ENCODE measurements at regions not wholly inside any gene's neighbourhood (a gene's known extent, or its start where the extent isn't known, plus 50 kb on each side); places are given as distances from the start of the nearest gene placed in this dataset.

DNA sequence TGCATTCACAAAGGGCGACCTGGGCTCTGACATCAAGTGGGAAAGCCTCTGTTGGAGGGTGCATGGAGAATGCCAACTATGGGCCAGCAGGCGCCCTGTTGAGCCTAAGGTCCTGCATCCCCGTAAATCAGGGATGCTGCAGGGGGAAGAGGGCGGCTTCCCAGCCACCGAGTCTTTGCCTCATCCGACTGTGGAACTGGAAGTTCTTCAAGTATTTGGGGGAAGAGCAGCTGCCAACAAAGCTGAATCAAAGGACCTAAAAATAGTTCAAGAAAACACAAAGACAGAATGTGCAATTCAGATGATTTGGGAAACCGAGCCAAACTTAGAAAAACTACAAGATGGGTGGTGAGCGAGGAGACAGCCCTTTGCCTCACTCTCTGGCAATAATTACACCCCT, 281.1 kb upstream of the MGAT5 start:
- no peak overlapping the region for H3K9ac ChIP-seq (ENCODE audit: low read length)
- peaks cover 9% of the 10 kb centered on the region for H3K27me3 ChIP-seq (ENCODE audit: control insufficient read depth, insufficient read depth, low read length)
- H3K4me3 ChIP-seq (ENCODE audit: low read length): no peak overlapping the region
- H3K36me3 ChIP-seq (ENCODE audit: control insufficient read depth, insufficient read depth, low read length): no peaks in the 10 kb centered on the region
- H3K9me3 ChIP-seq (ENCODE audit: control insufficient read depth, low read length): no peaks in the 10 kb centered on the region
- H3K4me1 ChIP-seq (ENCODE audit: control insufficient read depth, insufficient read depth, low read length): no peaks in the 10 kb centered on the region

DNA sequence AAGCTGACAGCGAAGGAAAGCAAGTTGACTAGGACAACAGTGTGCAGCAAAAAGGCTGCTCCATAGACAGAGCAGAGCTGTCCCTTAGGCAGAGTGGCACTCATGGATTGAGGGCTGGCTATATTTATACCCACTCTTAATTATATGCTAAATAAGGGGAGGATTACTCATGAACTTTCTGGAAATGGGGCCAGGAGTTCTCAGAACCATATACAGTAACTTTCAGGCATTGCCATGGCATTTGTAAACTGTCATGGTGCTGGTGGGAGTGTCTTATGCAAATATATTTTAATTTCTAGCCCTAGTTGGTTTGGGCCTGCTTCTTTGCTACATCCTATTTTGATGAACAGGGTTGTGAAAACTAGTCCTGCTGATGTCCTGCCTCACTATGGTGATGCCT, 279.5 kb upstream of the MGAT5 start:
- Histone ChIP-seq H3K4me1 (ENCODE audit: control insufficient read depth, insufficient read depth, low read length) (no peaks in the 10 kb centered on the region), H3K27me3 (ENCODE audit: control insufficient read depth, insufficient read depth, low read length) (peaks cover 9% of the 10 kb centered on the region), H3K9me3 (ENCODE audit: control insufficient read depth, low read length) (no peaks in the 10 kb centered on the region), H3K9ac (ENCODE audit: low read length) (no peak overlapping the region), H3K36me3 (ENCODE audit: control insufficient read depth, insufficient read depth, low read length) (no peaks in the 10 kb centered on the region), H3K4me3 (ENCODE audit: low read length) (no peak overlapping the region)

DNA sequence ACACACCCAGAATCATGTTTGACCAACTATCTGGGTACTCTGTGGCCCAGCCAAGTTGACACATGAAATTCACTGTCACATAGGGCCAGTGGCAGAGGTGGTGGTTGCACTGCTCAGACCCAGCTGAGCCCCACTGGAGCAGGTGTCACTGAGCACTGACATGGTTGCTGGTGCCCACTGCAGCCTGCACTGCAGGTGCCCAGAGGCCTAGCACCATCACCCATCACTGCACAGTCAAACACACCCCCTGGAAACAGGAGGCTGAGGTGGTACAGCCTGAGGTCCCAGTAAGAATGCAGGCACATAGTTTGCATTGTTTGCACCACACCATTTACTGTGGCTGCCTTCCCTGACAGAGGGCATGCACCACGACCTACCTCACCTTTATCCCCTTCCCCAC, 278.7 kb upstream of the MGAT5 start:
- no peak overlapping the region for H3K9ac ChIP-seq (ENCODE audit: low read length)
- no peaks in the 10 kb centered on the region for H3K4me1 ChIP-seq (ENCODE audit: control insufficient read depth, insufficient read depth, low read length)
- H3K9me3 ChIP-seq (ENCODE audit: control insufficient read depth, low read length): no peaks in the 10 kb centered on the region
- no peaks in the 10 kb centered on the region for H3K36me3 ChIP-seq (ENCODE audit: control insufficient read depth, insufficient read depth, low read length)
- H3K27me3 ChIP-seq (ENCODE audit: control insufficient read depth, insufficient read depth, low read length): peaks cover 9% of the 10 kb centered on the region
- H3K4me3 ChIP-seq (ENCODE audit: low read length): no peak overlapping the region

DNA sequence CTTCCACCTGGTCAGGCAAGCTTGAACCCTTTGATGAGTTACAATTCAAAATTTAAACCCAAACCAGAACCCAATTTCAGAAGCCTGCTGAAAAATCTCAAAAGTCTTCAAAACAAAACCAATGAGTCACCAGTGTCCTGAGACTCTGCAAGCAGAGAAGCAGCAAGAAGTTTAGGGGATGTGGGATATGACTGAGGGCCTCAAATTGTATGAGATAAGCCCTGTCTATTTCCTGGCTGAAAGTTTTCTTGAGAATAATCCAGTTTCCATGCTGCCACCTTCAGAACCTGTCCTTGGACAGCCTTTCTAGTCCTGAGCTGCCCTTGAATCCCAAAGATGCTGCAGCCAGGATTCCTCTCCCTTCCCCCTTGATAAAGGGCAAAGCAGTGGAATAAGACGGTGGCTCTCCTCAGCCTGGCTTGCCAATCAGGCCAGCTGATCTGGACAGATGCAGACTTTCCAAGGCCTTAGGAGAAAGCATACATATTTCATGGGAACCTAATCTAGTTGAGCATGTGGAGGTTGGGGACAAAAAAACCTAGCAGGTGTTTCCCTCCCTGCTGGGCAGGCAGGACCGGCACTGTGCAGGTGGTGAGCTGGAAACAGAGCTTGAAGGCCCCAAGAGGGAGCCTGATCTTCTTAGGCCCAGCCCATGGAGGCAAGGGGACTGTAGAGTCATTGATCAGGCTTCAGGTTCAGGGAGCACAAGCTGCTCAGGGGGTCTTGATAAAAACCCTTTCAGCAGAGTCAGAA, 278.0 kb upstream of the MGAT5 start:
- H3K9ac ChIP-seq (ENCODE audit: low read length): no peak overlapping the region
- H3K4me3 ChIP-seq (ENCODE audit: low read length): no peak overlapping the region
- no peaks in the 10 kb centered on the region for H3K4me1 ChIP-seq (ENCODE audit: control insufficient read depth, insufficient read depth, low read length)
- H3K36me3 ChIP-seq (ENCODE audit: control insufficient read depth, insufficient read depth, low read length): no peaks in the 10 kb centered on the region
- H3K27me3 ChIP-seq (ENCODE audit: control insufficient read depth, insufficient read depth, low read length): peaks cover 4% of the 10 kb centered on the region
- no peaks in the 10 kb centered on the region for H3K9me3 ChIP-seq (ENCODE audit: control insufficient read depth, low read length)

DNA sequence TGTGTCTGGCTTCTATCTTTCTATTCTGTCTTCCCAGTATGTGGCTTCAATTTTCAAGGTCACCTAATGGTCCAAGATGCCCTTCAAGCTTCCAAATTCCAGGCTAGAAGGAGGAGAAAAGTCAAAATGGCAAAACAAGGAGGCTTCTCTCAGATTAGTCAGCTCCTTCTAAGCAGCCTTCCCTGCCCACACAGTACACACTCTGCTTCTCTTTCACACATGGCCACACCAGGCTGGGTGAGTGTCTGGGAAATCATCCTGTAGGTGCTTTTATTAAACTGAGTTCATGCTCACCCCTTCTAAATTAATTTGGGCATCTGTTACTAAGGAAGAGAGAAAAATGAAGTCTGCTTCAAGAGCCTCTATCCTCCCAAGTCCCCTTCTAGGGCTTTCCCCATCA, 277.2 kb upstream of the MGAT5 start:
- H3K4me1 ChIP-seq (ENCODE audit: control insufficient read depth, insufficient read depth, low read length): no peaks in the 10 kb centered on the region
- H3K36me3 ChIP-seq (ENCODE audit: control insufficient read depth, insufficient read depth, low read length): no peaks in the 10 kb centered on the region
- H3K4me3 ChIP-seq (ENCODE audit: low read length): no peak overlapping the region
- H3K9ac ChIP-seq (ENCODE audit: low read length): no peak overlapping the region
- no peaks in the 10 kb centered on the region for H3K9me3 ChIP-seq (ENCODE audit: control insufficient read depth, low read length)
- H3K27me3 ChIP-seq (ENCODE audit: control insufficient read depth, insufficient read depth, low read length): peaks cover 2% of the 10 kb centered on the region

DNA sequence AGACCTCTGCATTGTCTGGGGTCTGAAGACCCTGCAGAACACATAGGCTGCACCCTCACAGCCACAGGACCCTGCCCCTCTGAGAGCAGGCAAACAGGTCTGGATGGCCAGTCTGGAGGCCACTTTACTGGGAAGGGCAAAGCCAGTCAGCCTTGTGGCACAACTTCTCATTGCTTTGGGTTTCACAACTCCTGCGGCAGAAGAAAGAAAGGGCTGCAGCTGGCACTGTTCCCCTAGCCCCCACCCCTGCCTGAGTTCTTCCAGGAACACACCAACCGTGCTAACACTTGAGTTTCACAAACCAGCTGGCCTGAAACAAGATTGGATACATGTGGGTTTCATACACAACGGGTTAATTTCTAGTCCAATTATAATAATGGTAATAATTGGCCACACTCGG, 276.5 kb upstream of the MGAT5 start:
- H3K27me3 ChIP-seq (ENCODE audit: control insufficient read depth, insufficient read depth, low read length): no peaks in the 10 kb centered on the region
- peaks cover 5% of the 10 kb centered on the region for H3K4me1 ChIP-seq (ENCODE audit: control insufficient read depth, insufficient read depth, low read length)
- no peaks in the 10 kb centered on the region for H3K9me3 ChIP-seq (ENCODE audit: control insufficient read depth, low read length)
- H3K36me3 ChIP-seq (ENCODE audit: control insufficient read depth, insufficient read depth, low read length): no peaks in the 10 kb centered on the region
- H3K9ac ChIP-seq (ENCODE audit: low read length): no peak overlapping the region
- H3K4me3 ChIP-seq (ENCODE audit: low read length): no peak overlapping the region

DNA sequence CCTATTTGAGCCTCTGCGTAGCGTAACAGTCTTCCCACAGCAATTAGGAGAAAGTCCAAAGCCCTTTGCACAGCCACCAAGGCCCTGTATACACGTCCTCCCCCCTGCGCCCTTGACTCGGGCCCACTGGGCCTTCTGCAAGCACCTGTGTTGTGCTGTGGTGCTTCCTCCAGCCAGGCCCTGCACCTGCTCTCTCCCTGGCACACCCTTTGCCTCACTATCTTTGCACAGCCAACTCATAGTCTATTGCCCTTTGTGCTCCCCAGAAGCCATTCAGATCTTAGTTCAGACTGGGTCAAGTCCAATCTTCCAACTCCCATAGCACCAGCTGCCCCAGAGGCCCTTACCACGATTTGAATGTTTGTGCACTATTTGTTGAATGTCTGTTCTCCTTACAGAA, 271.6 kb upstream of the MGAT5 start:
- Histone ChIP-seq H3K36me3 (ENCODE audit: control insufficient read depth, insufficient read depth, low read length) (no peaks in the 10 kb centered on the region), H3K9me3 (ENCODE audit: control insufficient read depth, low read length) (no peaks in the 10 kb centered on the region), H3K9ac (ENCODE audit: low read length) (no peak overlapping the region), H3K4me3 (ENCODE audit: low read length) (no peak overlapping the region), H3K4me1 (ENCODE audit: control insufficient read depth, insufficient read depth, low read length) (peaks cover 20% of the 10 kb centered on the region), H3K27me3 (ENCODE audit: control insufficient read depth, insufficient read depth, low read length) (no peaks in the 10 kb centered on the region)

DNA sequence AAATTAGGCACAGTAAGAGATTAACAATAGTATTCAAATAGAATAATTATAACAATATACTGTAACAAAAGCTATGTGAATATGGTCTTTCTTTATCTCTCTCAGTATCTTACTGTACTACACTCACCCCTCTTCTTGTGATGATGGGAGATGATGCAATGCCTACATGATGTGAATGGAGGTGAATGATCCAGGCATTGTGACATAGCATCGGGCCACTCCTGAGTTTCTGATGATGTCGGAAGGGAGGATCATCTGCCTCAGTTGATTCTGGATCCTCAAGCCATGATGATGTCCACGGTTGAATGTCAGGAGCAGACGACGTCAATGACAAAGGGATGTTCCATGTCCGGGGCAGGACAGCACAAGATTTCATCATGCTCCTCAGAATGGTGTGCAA, 268.3 kb upstream of the MGAT5 start:
- Histone ChIP-seq H3K27me3 (ENCODE audit: control insufficient read depth, insufficient read depth, low read length) (peaks cover 1% of the 10 kb centered on the region), H3K4me3 (ENCODE audit: low read length) (no peak overlapping the region), H3K36me3 (ENCODE audit: control insufficient read depth, insufficient read depth, low read length) (no peaks in the 10 kb centered on the region), H3K9ac (ENCODE audit: low read length) (no peak overlapping the region), H3K4me1 (ENCODE audit: control insufficient read depth, insufficient read depth, low read length) (peaks cover 23% of the 10 kb centered on the region), H3K9me3 (ENCODE audit: control insufficient read depth, low read length) (no peaks in the 10 kb centered on the region)

DNA sequence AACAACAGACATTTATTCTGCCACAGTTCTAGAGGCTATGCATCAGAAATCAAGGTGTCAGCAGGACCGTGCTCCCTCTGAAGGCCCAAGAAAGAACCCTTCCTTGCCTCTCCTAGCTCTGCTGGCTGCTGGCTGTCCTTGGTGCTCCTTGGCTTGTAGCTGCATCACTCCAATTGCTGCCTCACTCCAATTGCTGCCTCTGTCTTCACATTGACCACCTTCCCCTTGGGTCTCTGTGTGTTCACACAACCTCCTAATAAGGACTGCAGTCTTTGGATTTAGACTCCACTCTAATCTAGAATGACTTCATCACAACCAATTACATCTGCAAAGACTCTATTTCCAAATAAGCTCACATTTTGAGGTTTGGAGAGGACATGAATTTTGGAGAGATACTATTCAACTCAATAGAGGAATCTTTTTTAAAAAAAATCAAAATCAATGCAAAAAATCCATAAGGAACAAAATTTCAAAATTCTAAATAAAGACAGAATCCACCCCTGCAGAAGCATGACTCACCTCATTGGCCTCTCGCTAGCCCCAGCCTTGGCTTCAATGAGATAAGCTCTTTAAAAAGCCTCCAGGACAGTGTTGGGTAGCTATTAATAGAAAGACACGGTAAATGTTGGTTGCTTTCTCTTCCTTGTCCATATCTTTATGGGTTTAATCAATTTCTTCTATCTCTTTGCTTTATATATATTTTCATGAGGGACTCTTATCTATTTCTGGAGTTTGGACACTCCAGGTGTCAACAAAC, 267.6 kb upstream of the MGAT5 start:
- Histone ChIP-seq H3K4me1 (ENCODE audit: control insufficient read depth, insufficient read depth, low read length) (peaks cover 25% of the 10 kb centered on the region), H3K9ac (ENCODE audit: low read length) (no peak overlapping the region), H3K4me3 (ENCODE audit: low read length) (no peak overlapping the region), H3K27me3 (ENCODE audit: control insufficient read depth, insufficient read depth, low read length) (peaks cover 6% of the 10 kb centered on the region), H3K9me3 (ENCODE audit: control insufficient read depth, low read length) (no peaks in the 10 kb centered on the region), H3K36me3 (ENCODE audit: control insufficient read depth, insufficient read depth, low read length) (no peaks in the 10 kb centered on the region)

DNA sequence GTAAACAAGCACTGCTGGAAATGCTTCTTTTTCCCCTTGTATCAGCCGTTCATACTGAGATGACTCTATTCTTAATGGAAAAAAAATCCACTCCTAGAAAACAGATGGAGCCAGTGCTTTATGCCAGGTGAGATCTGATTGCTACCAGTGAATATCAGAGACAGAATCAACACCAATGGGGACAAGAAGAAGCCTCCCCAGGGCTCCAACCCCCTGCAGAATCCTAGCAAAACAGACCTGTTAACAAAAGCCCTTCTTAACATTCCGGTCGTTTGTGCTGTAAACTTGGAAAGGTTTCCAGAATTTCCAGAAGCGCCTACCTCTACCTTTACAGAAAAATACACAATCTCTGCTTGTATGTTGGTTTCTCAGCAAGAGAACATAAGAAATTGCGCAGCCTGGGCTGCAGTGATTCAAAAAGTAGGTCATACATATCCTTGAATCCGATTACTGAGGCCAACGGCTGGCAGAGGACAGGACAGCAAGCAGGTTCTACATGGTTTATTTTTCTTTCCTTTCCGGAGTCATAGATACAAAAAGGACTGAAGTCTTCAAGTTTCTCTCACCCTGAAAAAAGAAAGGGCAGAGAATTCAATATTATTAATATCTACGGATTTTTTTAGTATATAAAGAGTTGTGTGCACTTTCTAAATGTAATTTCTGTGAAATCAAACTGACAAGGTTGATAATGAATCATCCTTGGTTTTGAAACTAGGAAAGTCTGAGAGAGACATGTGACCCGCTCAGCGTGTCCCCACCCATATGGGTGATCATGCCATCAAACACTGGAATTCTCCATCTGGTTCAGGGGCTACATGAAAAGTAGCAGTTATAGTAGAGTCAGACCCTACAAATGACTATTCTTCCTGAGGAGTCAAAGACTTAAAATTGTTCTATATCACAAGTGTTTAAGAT, 266.7 kb upstream of the MGAT5 start:
- H3K9ac ChIP-seq (ENCODE audit: low read length): no peak overlapping the region
- H3K4me3 ChIP-seq (ENCODE audit: low read length): no peak overlapping the region
- H3K9me3 ChIP-seq (ENCODE audit: control insufficient read depth, low read length): no peaks in the 10 kb centered on the region

DNA sequence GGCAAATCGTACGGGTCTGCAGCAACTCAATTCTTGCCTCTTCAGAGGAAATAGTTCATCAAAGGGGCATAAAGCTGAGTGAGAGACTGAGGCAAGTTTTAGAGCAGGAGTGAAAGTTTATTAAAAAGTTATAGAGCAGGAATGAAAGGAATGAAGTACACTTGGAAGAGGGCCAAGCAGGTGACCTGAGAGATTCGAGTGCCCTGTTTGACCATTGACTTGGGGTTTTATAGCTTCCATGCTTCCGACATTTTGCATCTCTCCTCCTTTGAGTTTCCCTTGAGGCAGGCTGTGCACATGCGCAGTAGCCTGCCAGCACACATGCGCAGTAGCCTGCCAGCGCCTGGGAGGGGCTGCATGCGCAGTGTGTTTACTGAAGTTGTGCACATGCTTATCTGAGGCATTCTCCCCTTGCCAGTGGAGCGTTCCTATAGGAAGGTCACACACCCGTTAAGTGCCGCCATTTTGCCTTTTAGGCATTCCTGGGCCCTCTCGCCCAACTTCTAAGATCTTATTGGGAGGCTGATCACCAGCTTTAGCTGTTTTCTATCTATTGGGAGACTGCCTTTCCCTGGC, 265.5 kb upstream of the MGAT5 start:
- no peak overlapping the region for H3K4me3 ChIP-seq (ENCODE audit: low read length)
- no peak overlapping the region for H3K9ac ChIP-seq (ENCODE audit: low read length)
- no peaks in the 10 kb centered on the region for H3K9me3 ChIP-seq (ENCODE audit: control insufficient read depth, low read length)
- peaks cover 38% of the 10 kb centered on the region for H3K4me1 ChIP-seq (ENCODE audit: control insufficient read depth, insufficient read depth, low read length)
- H3K36me3 ChIP-seq (ENCODE audit: control insufficient read depth, insufficient read depth, low read length): no peaks in the 10 kb centered on the region
- peaks cover 6% of the 10 kb centered on the region for H3K27me3 ChIP-seq (ENCODE audit: control insufficient read depth, insufficient read depth, low read length)

More for the DNA sequence above, 266.7 kb upstream of the MGAT5 start:
- Histone ChIP-seq H3K27me3 (ENCODE audit: control insufficient read depth, insufficient read depth, low read length) (peaks cover 6% of the 10 kb centered on the region), H3K4me1 (ENCODE audit: control insufficient read depth, insufficient read depth, low read length) (peaks cover 31% of the 10 kb centered on the region), H3K36me3 (ENCODE audit: control insufficient read depth, insufficient read depth, low read length) (no peaks in the 10 kb centered on the region)
